Prostate gland (tissue), 2 donors: ENCODE measurements at regions not wholly inside any gene's neighbourhood (a gene's known extent, or its start where the extent isn't known, plus 50 kb on each side); places are given as distances from the start of the nearest gene placed in this dataset.

ENCODE experiments used
- DNase-seq: peaks from one replicate; pipeline ENCODE4 v3.0.0-alpha.2; 2019; ENCODE audit warnings: low spot score
- H3K27ac ChIP-seq, 2 donors: fragments of 200-600 bp; sonication (generic); 2 replicates each; pipeline ENCODE4 v1.5.1; 2017 to 2019
- H3K27me3 ChIP-seq: fragments of 200-600 bp; sonication (generic); replicated peaks from 2 replicates; pipeline ENCODE4 v1.5.1; 2019; ENCODE audit not compliant: insufficient read depth
- H3K36me3 ChIP-seq, 2 donors: fragments of 200-600 bp; sonication (generic); 1 replicate in 1 of 2; 2 replicates in 1 of 2; pipeline versions ENCODE4 v1.5.1 to v1.8.1; 2017 to 2019
- H3K4me1 ChIP-seq: fragments of 200-600 bp; sonication (generic); replicated peaks from 2 replicates; pipeline ENCODE4 v1.5.1; 2019
- H3K4me3 ChIP-seq, 2 donors: fragments of 200-600 bp; sonication (generic); 2 replicates each; pipeline ENCODE4 v1.5.1; 2017 to 2019
- H3K9me3 ChIP-seq: fragments of 200-600 bp; sonication (generic); 2 replicates; pipeline ENCODE4 v1.5.1; 2017
- POLR2A ChIP-seq: fragments of 450-650 bp; IDR thresholded peaks from one replicate; pipeline ENCODE4 v1.6.1; 2016; ENCODE audit warnings: antibody characterized with exemption, mild to moderate bottlenecking
- POLR2AphosphoS5 ChIP-seq: sonication (generic); formaldehyde crosslinking; IDR thresholded peaks from one replicate; pipeline ENCODE4 v1.6.1; 2017; ENCODE audit warnings: antibody characterized with exemption
- WGBS: methylation state at CpG from one replicate; pipeline ENCODE4 v1.1.5; 2018; 5-methylcytosine and 5-hydroxymethylcytosine counted together
- intact Hi-C: fragments of 100-400 bp; cut with DNase I; formaldehyde crosslinking; loops from one replicate; pipeline ENCODE4 v1.14.2; 2022
- TF ChIP-seq, protein P1 (sequence below), 4 experiments: fragments of 200-600 bp in 2 of 4; fragments of 450-650 bp in 2 of 4; sonication (generic) in 2 of 4; IDR thresholded peaks; 1 replicate in 3 of 4; 2 replicates in 1 of 4; pipeline ENCODE4 v1.5.1; 2016 to 2019; ENCODE audit warnings: antibody characterized with exemption in 4 of 4, mild to moderate bottlenecking in 2 of 4, moderate library complexity in 2 of 4

GRCh38 chr10:33820531-33820930, 486.1 kb upstream of the NRP1 start:
- TF ChIP-seq POLR2AphosphoS5 (no peak), POLR2A (no peak)
- TF ChIP-seq, protein P1, sequence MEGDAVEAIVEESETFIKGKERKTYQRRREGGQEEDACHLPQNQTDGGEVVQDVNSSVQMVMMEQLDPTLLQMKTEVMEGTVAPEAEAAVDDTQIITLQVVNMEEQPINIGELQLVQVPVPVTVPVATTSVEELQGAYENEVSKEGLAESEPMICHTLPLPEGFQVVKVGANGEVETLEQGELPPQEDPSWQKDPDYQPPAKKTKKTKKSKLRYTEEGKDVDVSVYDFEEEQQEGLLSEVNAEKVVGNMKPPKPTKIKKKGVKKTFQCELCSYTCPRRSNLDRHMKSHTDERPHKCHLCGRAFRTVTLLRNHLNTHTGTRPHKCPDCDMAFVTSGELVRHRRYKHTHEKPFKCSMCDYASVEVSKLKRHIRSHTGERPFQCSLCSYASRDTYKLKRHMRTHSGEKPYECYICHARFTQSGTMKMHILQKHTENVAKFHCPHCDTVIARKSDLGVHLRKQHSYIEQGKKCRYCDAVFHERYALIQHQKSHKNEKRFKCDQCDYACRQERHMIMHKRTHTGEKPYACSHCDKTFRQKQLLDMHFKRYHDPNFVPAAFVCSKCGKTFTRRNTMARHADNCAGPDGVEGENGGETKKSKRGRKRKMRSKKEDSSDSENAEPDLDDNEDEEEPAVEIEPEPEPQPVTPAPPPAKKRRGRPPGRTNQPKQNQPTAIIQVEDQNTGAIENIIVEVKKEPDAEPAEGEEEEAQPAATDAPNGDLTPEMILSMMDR (IDR thresholded peaks at IDR 0.05): no peak
- intact Hi-C loops: no loop called here

DNA sequence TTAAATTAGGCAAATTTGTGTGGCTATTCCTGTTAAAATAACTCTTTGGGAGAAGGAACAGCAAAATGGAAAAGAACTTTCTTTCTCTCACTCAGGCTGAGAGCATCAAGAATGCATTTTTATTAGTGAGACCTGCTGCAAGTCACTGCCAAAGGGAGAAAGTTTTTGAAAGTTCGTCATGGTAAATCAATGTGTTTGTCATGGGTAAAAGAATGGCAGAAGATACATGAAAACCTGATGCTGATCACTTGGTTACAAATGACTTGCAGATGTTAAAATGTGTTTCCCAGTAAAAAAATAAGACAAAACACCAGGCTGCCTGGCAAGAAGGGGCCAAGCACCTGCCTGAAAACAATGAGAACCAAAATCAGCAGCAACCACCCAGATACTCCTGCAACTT, 484.7 kb upstream of the NRP1 start:
- H3K36me3 ChIP-seq: no peaks in the 10 kb centered on the region
- no peaks in the 10 kb centered on the region for H3K9me3 ChIP-seq
- intact Hi-C loops: no loop called here
- TF ChIP-seq, protein P1 (IDR thresholded peaks at IDR 0.05): no peak
- TF ChIP-seq POLR2AphosphoS5 (no peak), POLR2A (no peak)
- no peaks in the 10 kb centered on the region for H3K27me3 ChIP-seq
- no peaks in the 10 kb centered on the region for H3K4me1 ChIP-seq
- H3K4me3 ChIP-seq: no peak overlapping the region
- 70% methylated on average over 1 of the region's 1 CpG for WGBS
- no peak for DNase-seq
- H3K27ac ChIP-seq: no peak overlapping the region

More at GRCh38 chr10:33820531-33820930, 486.1 kb upstream of the NRP1 start:
- Histone ChIP-seq H3K4me3 (no peak overlapping the region), H3K4me1 (no peaks in the 10 kb centered on the region), H3K9me3 (no peaks in the 10 kb centered on the region), H3K36me3 (no peaks in the 10 kb centered on the region), H3K27ac (no peak overlapping the region), H3K27me3 (no peaks in the 10 kb centered on the region)
- no peak for DNase-seq
- WGBS: 83% methylated on average over 4 of the region's 4 CpGs

- TF ChIP-seq POLR2AphosphoS5 (no peak), POLR2A (no peak)
- TF ChIP-seq, protein P1 (IDR thresholded peaks at IDR 0.05): no peak
- intact Hi-C loops: no loop called here
- no peak overlapping the region for H3K4me3 ChIP-seq
- WGBS: 78% methylated on average over 2 of the region's 2 CpGs
- no peaks in the 10 kb centered on the region for H3K9me3 ChIP-seq
- H3K36me3 ChIP-seq: no peaks in the 10 kb centered on the region
- no peak for DNase-seq
- no peaks in the 10 kb centered on the region for H3K4me1 ChIP-seq
- H3K27ac ChIP-seq: no peak overlapping the region
- no peaks in the 10 kb centered on the region for H3K27me3 ChIP-seq
Observed at GRCh38 chr10:33818343-33818742, 483.9 kb upstream of the NRP1 start.

- TF ChIP-seq POLR2A (no peak), POLR2AphosphoS5 (no peak)
- TF ChIP-seq, protein P1 (IDR thresholded peaks at IDR 0.05): no peak
- intact Hi-C loops: no loop called here
- no peaks in the 10 kb centered on the region for H3K9me3 ChIP-seq
- H3K36me3 ChIP-seq: no peaks in the 10 kb centered on the region
- no peaks in the 10 kb centered on the region for H3K27me3 ChIP-seq
- H3K27ac ChIP-seq: no peak overlapping the region
- no peaks in the 10 kb centered on the region for H3K4me1 ChIP-seq
- no peak for DNase-seq
- H3K4me3 ChIP-seq: no peak overlapping the region
- 83% methylated on average over 3 of the region's 3 CpGs for WGBS
Observed at GRCh38 chr10:33817605-33818004, 483.1 kb upstream of the NRP1 start.

DNA sequence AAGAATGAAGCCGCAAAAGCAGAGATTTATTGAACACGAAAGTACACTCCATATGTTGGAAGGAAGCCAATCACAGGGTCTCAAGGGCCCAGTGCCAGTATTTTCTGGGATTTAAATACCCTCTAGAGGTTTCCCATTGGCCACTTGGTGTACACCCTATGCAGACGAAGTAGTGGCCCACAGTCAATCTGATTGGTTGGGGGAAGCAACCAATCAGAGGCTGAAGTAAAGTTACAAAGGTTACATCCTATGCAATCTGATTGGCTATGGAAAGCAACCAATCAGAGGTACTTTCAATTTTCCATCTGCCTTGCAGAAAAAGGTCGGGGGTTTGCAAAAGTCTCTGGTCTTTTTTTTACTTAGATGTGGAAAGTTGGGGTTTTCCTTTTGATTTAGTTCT, 481.3 kb upstream of the NRP1 start:
- H3K27ac ChIP-seq: no peak overlapping the region
- H3K36me3 ChIP-seq: no peaks in the 10 kb centered on the region
- intact Hi-C loops: no loop called here
- no peak for DNase-seq
- H3K4me3 ChIP-seq: no peak overlapping the region
- H3K4me1 ChIP-seq: no peaks in the 10 kb centered on the region
- TF ChIP-seq, protein P1 (IDR thresholded peaks at IDR 0.05): no peak
- no peak for TF ChIP-seq POLR2A
- no peak for TF ChIP-seq POLR2AphosphoS5
- WGBS: 95% methylated on average over 4 of the region's 4 CpGs
- no peaks in the 10 kb centered on the region for H3K27me3 ChIP-seq
- no peaks in the 10 kb centered on the region for H3K9me3 ChIP-seq
